ENCODE measurements at regions not wholly inside any gene's neighbourhood (a gene's known extent, or its start where the extent isn't known, plus 50 kb on each side); places are given as distances from the start of the nearest gene placed in this dataset.
"Not testable (repeated sequence)": the region's sequence is repeated elsewhere in the genome, so short reads cannot be mapped to it uniquely, and the experiment has no call there.

GRCh38 chr1:25009671-25010262 lies 79.7 kb upstream of the RUNX3 start:
- in situ Hi-C loops (cut with MboI; ENCODE audit: low sequenced_read_pairs) = no loop called here

GRCh38 chr1:25008192-25008485 lies 78.1 kb upstream of the RUNX3 start:
- in situ Hi-C loops (cut with MboI; ENCODE audit: low sequenced_read_pairs) = no loop called here

- in situ Hi-C loops (cut with MboI; ENCODE audit: low sequenced_read_pairs) = not testable (repeated sequence)
Observed at GRCh38 chr1:25007390-25008191, 77.5 kb upstream of the RUNX3 start.

GRCh38 chr1:25006770-25007169 lies 76.7 kb upstream of the RUNX3 start:
- in situ Hi-C loops (cut with MboI; ENCODE audit: low sequenced_read_pairs) = no loop called here

GRCh38 chr1:25004355-25004754 lies 74.3 kb upstream of the RUNX3 start:
- in situ Hi-C loops (cut with MboI; ENCODE audit: low sequenced_read_pairs) = no loop called here

- in situ Hi-C loops (cut with MboI; ENCODE audit: low sequenced_read_pairs) = no loop called here
Observed at GRCh38 chr1:25003457-25004190, 73.5 kb upstream of the RUNX3 start.

- in situ Hi-C loops (cut with MboI; ENCODE audit: low sequenced_read_pairs) = no loop called here
Observed at GRCh38 chr1:25003000-25003399, 72.9 kb upstream of the RUNX3 start.

GRCh38 chr1:25001125-25001915 lies 71.2 kb upstream of the RUNX3 start:
- in situ Hi-C loops (cut with MboI; ENCODE audit: low sequenced_read_pairs) = no loop called here

- in situ Hi-C loops (cut with MboI; ENCODE audit: low sequenced_read_pairs) = no loop called here
Observed at GRCh38 chr1:24999906-25000305, 69.8 kb upstream of the RUNX3 start.

GRCh38 chr1:24999426-24999825 lies 69.3 kb upstream of the RUNX3 start:
- in situ Hi-C loops (cut with MboI; ENCODE audit: low sequenced_read_pairs) = no loop called here

- in situ Hi-C loops (cut with MboI; ENCODE audit: low sequenced_read_pairs) = no loop called here
Observed at GRCh38 chr1:24998563-24999245, 68.6 kb upstream of the RUNX3 start.

GRCh38 chr1:24996983-24997893 lies 67.2 kb upstream of the RUNX3 start:
- in situ Hi-C loops (cut with MboI; ENCODE audit: low sequenced_read_pairs) = no loop called here

GRCh38 chr1:24996456-24996855 lies 66.4 kb upstream of the RUNX3 start:
- in situ Hi-C loops (cut with MboI; ENCODE audit: low sequenced_read_pairs) = no loop called here

GRCh38 chr1:24995661-24996060 lies 65.6 kb upstream of the RUNX3 start:
- in situ Hi-C loops (cut with MboI; ENCODE audit: low sequenced_read_pairs) = no loop called here

GRCh38 chr1:24995140-24995539 lies 65.1 kb upstream of the RUNX3 start:
- in situ Hi-C loops (cut with MboI; ENCODE audit: low sequenced_read_pairs) = no loop called here

GRCh38 chr1:24993871-24994580 lies 64.0 kb upstream of the RUNX3 start:
- in situ Hi-C loops (cut with MboI; ENCODE audit: low sequenced_read_pairs) = no loop called here

- in situ Hi-C loops (cut with MboI; ENCODE audit: low sequenced_read_pairs) = no loop called here
Observed at GRCh38 chr1:24992761-24993211, 62.7 kb upstream of the RUNX3 start.

- in situ Hi-C loops (cut with MboI; ENCODE audit: low sequenced_read_pairs) = no loop called here
Observed at GRCh38 chr1:24992124-24992760, 62.2 kb upstream of the RUNX3 start.

- in situ Hi-C loops (cut with MboI; ENCODE audit: low sequenced_read_pairs) = no loop called here
Observed at GRCh38 chr1:24991697-24992096, 61.6 kb upstream of the RUNX3 start.
